H1 (cell line): ENCODE measurements at regions not wholly inside any gene's neighbourhood (a gene's known extent, or its start where the extent isn't known, plus 50 kb on each side); places are given as distances from the start of the nearest gene placed in this dataset.

Source experiments
- ATF3 ChIP-seq: IDR thresholded peaks from 2 replicates; pipeline ENCODE4 v1.6.1; 2011; ENCODE audit warnings: low read depth, mild to moderate bottlenecking, low read length; ENCODE audit not compliant: insufficient read depth
- BRCA1 ChIP-seq: IDR thresholded peaks from 2 replicates; pipeline ENCODE4 v1.6.1; 2012; ENCODE audit warnings: low read depth, low read length, improper control_type of control experiment
- CTCF ChIP-seq, 3 experiments: IDR thresholded peaks; 1 replicate in 2 of 3; 2 replicates in 1 of 3; pipeline versions ENCODE4 v1.5.1 to v1.6.1; 2011; ENCODE audit warnings: low read length in 3 of 3, mild to moderate bottlenecking in 3 of 3, inconsistent platforms in 2 of 3, low read depth in 1 of 3, moderate library complexity in 1 of 3; ENCODE audit not compliant: insufficient read depth in 1 of 3; ENCODE audit errors: control extremely low read depth in 1 of 3
- EZH2 ChIP-seq: fragments of 200-600 bp; sonication (generic); IDR thresholded peaks from 2 replicates; pipeline ENCODE4 v1.7.1; 2012; ENCODE audit warnings: low read depth, mild to moderate bottlenecking, moderate library complexity, low read length, inconsistent platforms; ENCODE audit not compliant: severe bottlenecking
- NRF1 ChIP-seq: IDR thresholded peaks from 2 replicates; pipeline ENCODE4 v1.6.1; 2011; ENCODE audit warnings: mild to moderate bottlenecking, low read depth, low read length, improper control_type of control experiment
- POLR2A ChIP-seq, 2 experiments: IDR thresholded peaks; 1 replicate in 1 of 2; 2 replicates in 1 of 2; pipeline ENCODE4 v1.6.1; 2011; ENCODE audit warnings: low read depth in 2 of 2, low read length in 2 of 2, mild to moderate bottlenecking in 2 of 2; ENCODE audit errors: control extremely low read depth in 1 of 2
- POLR2AphosphoS5 ChIP-seq: IDR thresholded peaks from 2 replicates; pipeline ENCODE4 v1.6.1; 2011; ENCODE audit warnings: low read depth, low read length
- RAD21 ChIP-seq, 2 experiments: IDR thresholded peaks in 1 of 2; conservative IDR thresholded peaks in 1 of 2; 2 replicates each; pipeline ENCODE4 v1.6.1; 2011; ENCODE audit warnings: low read depth in 2 of 2, low read length in 2 of 2, improper control_type of control experiment in 1 of 2, inconsistent platforms in 1 of 2, mild to moderate bottlenecking in 1 of 2, moderate library complexity in 1 of 2
- SAP30 ChIP-seq: fragments of 300-600 bp; sonication (generic); IDR thresholded peaks from 2 replicates; pipeline ENCODE4 v1.7.1; 2012; ENCODE audit warnings: low read length, moderate library complexity, mild to moderate bottlenecking, inconsistent platforms; ENCODE audit not compliant: insufficient read depth, insufficient replicate concordance
- SUZ12 ChIP-seq: fragments of 200-600 bp; sonication (generic); IDR thresholded peaks from 2 replicates; pipeline ENCODE4 v1.6.1; 2012; ENCODE audit warnings: mild to moderate bottlenecking, inconsistent platforms, low read length, moderate library complexity, mixed read lengths
- TAF1 ChIP-seq: IDR thresholded peaks from 2 replicates; pipeline ENCODE4 v1.6.1; 2011; ENCODE audit warnings: mild to moderate bottlenecking, low read depth, low read length
- ZNF274 ChIP-seq: IDR thresholded peaks from 2 replicates; pipeline ENCODE4 v1.7.0; 2012; ENCODE audit warnings: low read length, borderline replicate concordance; ENCODE audit errors: extremely low read depth

- no peak for TF ChIP-seq POLR2AphosphoS5
- no peak for TF ChIP-seq ATF3
- no peak for TF ChIP-seq CTCF (IDR thresholded peaks at IDR 0.05; ENCODE audit: control extremely low read depth in 1 of 3, insufficient read depth in 1 of 3, low read depth in 1 of 3, low read length in 3 of 3)
- no peak for TF ChIP-seq ZNF274
- no peak for TF ChIP-seq RAD21 (IDR thresholded peaks at IDR 0.05 in 1 of 2, conservative IDR thresholded peaks at IDR 0.05 in 1 of 2; ENCODE audit: low read depth in 2 of 2, low read length in 2 of 2)
- no peak for TF ChIP-seq EZH2
- no peak for TF ChIP-seq BRCA1
- TF ChIP-seq TAF1, result no peak
- no peak for TF ChIP-seq NRF1
- TF ChIP-seq SAP30, result no peak
- no peak for TF ChIP-seq POLR2A (IDR thresholded peaks at IDR 0.05; ENCODE audit: control extremely low read depth in 1 of 2, low read depth in 2 of 2, low read length in 2 of 2)
- no peak for TF ChIP-seq SUZ12
Measured at GRCh38 chr4:182975806-182976205, 58.6 kb upstream of the DCTD start.
